ENCODE measurements at regions not wholly inside any gene's neighbourhood (a gene's known extent, or its start where the extent isn't known, plus 50 kb on each side); places are given as distances from the start of the nearest gene placed in this dataset.
"Not testable (repeated sequence)": the region's sequence is repeated elsewhere in the genome, so short reads cannot be mapped to it uniquely, and the experiment has no call there.

DNA sequence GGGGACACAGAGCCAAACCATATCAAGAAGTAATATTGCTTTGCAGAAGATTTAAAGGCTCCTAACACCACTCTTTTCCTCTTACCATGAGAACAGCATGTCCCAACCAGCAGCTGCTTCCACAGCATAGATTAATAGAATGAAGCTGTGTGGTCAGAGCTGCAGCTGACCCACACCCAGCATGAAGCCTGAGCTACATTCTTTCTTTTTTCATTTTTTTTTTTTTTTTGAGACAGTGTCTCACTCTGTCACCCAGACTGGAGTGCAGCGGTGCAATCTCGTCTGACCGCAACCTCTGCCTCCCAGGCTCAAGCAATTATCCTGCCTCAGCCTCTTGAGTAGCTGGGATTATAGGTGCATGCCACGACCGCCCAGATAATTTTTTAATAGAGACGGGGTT, 289.8 kb downstream of the RAD51AP2 start:
- H3K9me3 Mint-ChIP-seq: peaks cover 0 to 15% of the 10 kb centered on the region in 2 donors
- no peak overlapping the region for H3K4me3 Mint-ChIP-seq
- no peak for ATAC-seq
- H3K27me3 Mint-ChIP-seq: no peaks in the 10 kb centered on the region
- DNase-seq: no peak
- H3K27ac Mint-ChIP-seq: no peak overlapping the region
- no peaks in the 10 kb centered on the region for H3K4me1 Mint-ChIP-seq

DNA sequence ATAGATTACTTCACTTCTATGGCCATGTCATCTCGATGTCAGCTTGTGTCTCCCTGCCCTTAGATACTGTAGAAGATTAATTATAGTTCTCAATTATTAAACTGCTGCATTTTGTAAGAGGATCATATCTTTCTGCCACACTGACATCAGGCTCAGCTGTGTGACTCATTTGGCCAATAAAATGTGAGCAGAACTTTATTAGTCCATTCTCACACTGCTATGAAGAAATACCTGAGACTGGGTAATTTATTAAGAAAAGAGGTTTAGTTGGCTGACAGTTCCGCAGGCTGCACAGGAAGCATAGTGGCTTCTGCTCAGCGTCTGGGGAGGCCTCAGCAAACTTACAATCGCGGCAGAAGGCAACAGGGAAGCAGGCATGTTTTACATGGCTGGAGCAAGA, 290.4 kb downstream of the RAD51AP2 start:
- peaks cover 0 to 15% of the 10 kb centered on the region in 2 donors for H3K9me3 Mint-ChIP-seq
- no peak overlapping the region for H3K27ac Mint-ChIP-seq
- no peak overlapping the region for H3K4me3 Mint-ChIP-seq

DNA sequence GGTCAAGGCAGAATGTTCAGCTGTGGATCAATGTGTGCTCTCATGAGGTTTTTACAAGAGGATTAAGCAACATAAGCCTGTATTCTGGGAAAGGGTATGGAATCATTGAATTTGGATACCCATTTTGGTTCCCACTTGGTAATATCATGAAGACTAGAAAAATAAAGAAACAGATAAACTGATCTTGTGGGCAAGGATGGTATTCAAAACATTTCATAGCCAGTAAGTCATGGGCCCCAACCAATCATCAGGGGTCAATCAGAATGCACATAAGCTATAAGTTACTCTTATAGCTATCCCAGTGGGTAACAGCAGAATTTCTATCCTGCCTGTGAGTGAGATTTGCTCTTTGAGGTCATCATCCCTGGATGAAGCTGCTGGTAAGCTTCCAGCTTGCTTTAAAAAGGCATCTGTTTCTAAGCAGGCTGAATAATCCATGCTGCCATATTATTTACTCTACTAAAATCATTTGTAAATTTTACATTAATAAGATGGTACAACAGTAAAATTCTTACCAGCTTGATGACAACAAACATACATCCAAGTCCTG, 291.2 kb downstream of the RAD51AP2 start:
- Mint-ChIP-seq H3K4me3 (no peak overlapping the region), H3K27me3 (no peaks in the 10 kb centered on the region), H3K4me1 (no peaks in the 10 kb centered on the region), H3K27ac (no peak overlapping the region), H3K9me3 (peaks cover 0 to 15% of the 10 kb centered on the region in 2 donors)
- ATAC-seq (no peak), DNase-seq (no peak)

More for the DNA sequence above, 290.4 kb downstream of the RAD51AP2 start:
- no peak for DNase-seq
- no peak for ATAC-seq
- no peaks in the 10 kb centered on the region for H3K4me1 Mint-ChIP-seq
- no peaks in the 10 kb centered on the region for H3K27me3 Mint-ChIP-seq

DNA sequence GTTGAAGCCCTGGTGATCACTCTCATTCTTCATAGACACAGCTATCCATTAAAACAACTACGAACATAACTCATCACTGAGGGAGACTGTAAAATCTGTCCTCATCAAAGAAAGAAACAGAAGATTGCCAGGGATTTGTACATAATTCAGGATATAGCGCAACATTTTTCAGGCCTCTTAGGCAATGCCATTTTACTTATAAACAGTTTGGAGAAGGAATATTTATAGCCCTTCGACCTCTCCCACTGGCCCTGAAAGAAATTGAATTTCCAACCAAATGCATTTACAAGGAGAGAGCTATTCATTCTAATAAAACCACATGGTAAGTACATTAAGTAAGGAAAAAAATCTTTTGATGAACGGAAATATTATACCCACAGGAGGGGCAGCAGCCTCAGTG, 295.0 kb downstream of the RAD51AP2 start:
- H3K27ac Mint-ChIP-seq: no peak overlapping the region
- H3K27me3 Mint-ChIP-seq: no peaks in the 10 kb centered on the region
- peaks cover 0 to 15% of the 10 kb centered on the region in 2 donors for H3K9me3 Mint-ChIP-seq
- no peak for ATAC-seq
- no peaks in the 10 kb centered on the region for H3K4me1 Mint-ChIP-seq
- DNase-seq: no peak
- H3K4me3 Mint-ChIP-seq: no peak overlapping the region

DNA sequence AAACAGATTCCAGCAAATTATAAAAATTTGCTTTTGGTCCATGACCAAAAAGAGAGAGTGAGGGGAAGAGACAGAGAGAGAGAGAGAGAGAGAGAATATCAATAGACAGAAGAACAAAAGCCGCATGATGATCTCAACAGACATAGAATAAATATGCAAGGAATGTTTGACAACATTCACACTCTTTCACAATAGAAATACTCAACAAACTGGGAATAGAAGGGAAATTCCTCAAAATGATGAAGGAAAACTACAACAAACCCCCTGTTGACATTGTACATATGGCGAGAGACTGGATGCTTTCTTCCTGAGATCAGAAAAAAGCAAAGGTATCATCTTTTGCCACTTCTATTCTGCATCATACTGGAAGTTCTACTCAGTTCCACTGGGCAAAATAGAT, 309.7 kb downstream of the RAD51AP2 start:
- DNase-seq (no peak), ATAC-seq (no peak)
- Mint-ChIP-seq H3K4me3 (no peak overlapping the region), H3K4me1 (no peaks in the 10 kb centered on the region), H3K9me3 (peaks cover 4% of the 10 kb centered on the region in 2 donors), H3K27me3 (no peaks in the 10 kb centered on the region), H3K27ac (no peak overlapping the region)

DNA sequence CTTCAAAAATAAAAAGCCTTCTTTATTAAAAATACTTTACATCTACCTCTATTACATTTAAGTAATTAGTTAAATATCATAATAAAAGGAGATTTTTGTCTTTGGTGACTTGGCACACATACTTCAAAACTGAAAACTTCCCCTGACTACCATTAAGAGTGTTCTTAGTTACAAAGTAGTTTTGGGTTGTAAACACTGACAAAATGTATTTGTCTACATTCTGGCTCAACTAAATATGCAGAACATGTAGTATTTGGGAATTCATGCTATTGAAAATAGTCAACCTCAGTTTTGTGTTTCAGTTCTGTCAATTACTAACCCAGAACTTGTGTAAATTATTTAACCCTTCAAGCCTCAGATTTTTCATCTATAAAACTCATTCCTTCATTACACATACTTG, 311.5 kb downstream of the RAD51AP2 start:
- ATAC-seq: no peak

DNA sequence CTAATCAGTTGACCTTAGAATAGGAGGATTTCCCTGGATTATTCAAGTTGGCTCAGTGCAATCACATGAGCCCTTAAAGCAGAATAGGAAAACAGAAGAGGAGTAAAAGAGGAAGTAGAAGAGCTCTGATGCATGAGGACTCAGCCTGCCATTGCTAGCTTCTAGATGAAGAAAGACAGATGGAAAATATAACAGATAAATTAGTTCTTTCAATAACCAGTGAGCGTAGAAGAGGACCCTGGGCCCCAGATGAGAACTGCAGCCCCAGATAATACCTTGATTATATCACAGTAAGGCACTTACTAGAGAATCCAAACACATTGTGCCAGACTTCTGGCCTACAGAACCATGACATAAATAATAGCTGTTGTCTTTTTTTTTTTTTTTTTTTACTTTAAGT, 314.0 kb downstream of the RAD51AP2 start:
- H3K27me3 Mint-ChIP-seq, H3K9me3 Mint-ChIP-seq, H3K4me3 Mint-ChIP-seq, DNase-seq, H3K27ac Mint-ChIP-seq, ATAC-seq, H3K4me1 Mint-ChIP-seq: not testable (repeated sequence)

More for the DNA sequence above, 311.5 kb downstream of the RAD51AP2 start:
- H3K27ac Mint-ChIP-seq: no peak overlapping the region
- no peak for DNase-seq
- peaks cover 0 to 4% of the 10 kb centered on the region in 2 donors for H3K9me3 Mint-ChIP-seq
- H3K4me3 Mint-ChIP-seq: no peak overlapping the region
- H3K27me3 Mint-ChIP-seq: no peaks in the 10 kb centered on the region
- H3K4me1 Mint-ChIP-seq: no peaks in the 10 kb centered on the region

DNA sequence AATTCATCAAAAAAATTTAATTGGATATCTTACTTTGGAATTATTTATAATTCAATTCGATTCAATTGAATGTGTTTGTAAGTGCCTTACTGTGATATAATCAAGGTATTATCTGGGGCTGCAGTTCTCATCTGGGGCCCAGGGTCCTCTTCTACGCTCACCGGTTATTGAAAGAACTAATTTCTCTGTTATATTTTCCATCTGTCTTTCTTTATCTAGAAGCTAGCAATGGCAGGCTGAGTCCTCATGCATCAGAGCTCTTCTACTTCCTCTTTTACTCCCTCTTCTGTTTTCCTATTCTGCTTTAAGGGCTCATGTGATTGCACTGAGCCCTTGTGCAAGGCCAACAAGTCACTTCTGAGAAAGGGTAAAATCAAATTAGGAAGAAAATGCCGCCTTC, 315.6 kb downstream of the RAD51AP2 start:
- H3K27ac Mint-ChIP-seq, H3K4me3 Mint-ChIP-seq, DNase-seq, H3K27me3 Mint-ChIP-seq, ATAC-seq, H3K4me1 Mint-ChIP-seq: not testable (repeated sequence)
- peaks cover 5 to 14% of the 10 kb centered on the region in 2 donors for H3K9me3 Mint-ChIP-seq

DNA sequence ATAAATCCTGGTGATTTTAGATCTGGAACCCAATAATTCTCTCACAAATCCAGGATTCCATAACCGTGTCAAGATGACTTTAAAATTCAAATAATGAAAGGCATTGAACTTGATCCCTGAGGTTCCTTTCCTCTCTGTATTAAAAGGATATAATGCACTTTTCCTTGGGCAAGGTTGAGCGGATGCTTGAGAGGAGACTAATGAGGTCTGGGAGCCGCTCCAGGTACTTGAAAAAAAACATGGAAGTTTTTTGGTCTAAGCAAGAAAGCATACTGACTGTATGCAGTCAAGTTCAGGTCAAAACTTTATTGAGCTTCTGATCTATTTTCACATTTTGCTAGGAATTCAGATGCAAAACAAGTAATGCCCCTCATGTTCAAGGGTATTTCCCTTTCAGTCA, 318.5 kb downstream of the RAD51AP2 start:
- ATAC-seq (no peak), DNase-seq (no peak)
- no peaks in the 10 kb centered on the region for H3K27me3 Mint-ChIP-seq
- no peak overlapping the region for H3K27ac Mint-ChIP-seq
- no peak overlapping the region for H3K4me3 Mint-ChIP-seq
- H3K9me3 Mint-ChIP-seq: peaks cover 11 to 17% of the 10 kb centered on the region in 2 donors
- no peaks in the 10 kb centered on the region for H3K4me1 Mint-ChIP-seq

DNA sequence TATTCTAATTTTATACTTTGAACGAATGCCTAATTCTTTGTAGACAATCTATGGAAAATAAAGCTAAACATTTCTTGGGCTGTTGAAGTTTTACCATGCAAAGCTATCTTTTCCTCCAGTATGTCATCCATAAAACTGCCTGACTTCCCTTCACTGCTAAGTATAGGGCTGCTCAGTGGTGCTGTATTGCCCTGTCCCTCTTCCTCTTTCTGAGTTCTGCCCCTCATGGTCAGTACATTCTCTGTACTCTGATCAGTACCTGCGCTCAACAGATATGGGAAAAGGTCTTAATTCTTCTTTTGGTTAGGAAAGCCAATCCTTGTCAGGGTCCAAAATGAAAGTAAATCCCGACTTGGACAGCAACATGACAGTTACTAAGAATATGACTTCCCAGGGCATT, 321.9 kb downstream of the RAD51AP2 start:
- no peak for DNase-seq
- Mint-ChIP-seq H3K4me3 (no peak overlapping the region), H3K27me3 (no peaks in the 10 kb centered on the region), H3K9me3 (peaks cover 11 to 18% of the 10 kb centered on the region in 2 donors), H3K27ac (no peak overlapping the region), H3K4me1 (no peaks in the 10 kb centered on the region)
- ATAC-seq: no peak

DNA sequence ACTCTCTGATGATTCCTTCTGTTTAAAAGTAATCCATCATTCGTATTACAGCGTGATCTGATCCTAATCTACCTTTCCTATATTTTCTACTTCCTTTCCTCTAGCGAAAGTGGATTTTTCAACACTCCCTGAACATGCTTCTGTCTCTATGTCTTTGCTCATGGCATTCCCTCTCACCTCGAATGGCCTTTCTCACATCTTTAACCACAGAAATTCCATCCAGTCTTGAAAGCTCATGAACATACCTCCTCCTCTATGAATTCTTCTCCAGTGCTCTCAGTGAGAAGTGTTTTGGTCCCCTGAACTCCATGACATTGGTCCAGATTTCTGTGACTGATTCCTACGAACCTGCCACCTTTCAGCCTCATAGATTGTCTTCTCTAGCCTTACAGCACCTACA, 323.2 kb downstream of the RAD51AP2 start:
- peaks cover 11 to 22% of the 10 kb centered on the region in 2 donors for H3K9me3 Mint-ChIP-seq
- no peak overlapping the region for H3K4me3 Mint-ChIP-seq
- no peaks in the 10 kb centered on the region for H3K27me3 Mint-ChIP-seq
- no peak overlapping the region for H3K27ac Mint-ChIP-seq
- DNase-seq (no peak), ATAC-seq (no peak)
- H3K4me1 Mint-ChIP-seq: no peaks in the 10 kb centered on the region

DNA sequence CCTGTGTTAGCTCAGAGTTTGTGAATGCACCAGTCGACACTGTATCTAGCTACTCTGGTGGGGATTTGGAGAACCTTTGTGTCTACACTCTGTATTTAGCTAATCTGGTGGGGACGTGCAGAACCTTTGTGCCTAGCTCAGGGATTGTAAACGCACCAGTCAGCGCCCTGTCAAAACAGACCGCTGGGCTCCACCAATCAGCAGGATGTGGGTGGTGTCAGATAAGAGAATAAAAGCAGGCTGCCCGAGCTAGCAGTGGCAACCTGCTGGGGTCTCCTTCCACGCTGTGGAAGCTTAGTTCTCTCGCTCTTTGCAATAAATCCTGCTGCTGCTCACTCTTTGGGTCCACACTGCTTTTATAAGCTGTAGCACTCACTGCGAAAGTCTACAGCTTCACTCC, 324.2 kb downstream of the RAD51AP2 start:
- Mint-ChIP-seq H3K9me3 (peaks cover 11 to 26% of the 10 kb centered on the region in 2 donors), H3K4me1 (no peaks in the 10 kb centered on the region), H3K27ac (no peak overlapping the region), H3K4me3 (no peak overlapping the region), H3K27me3 (no peaks in the 10 kb centered on the region)
- DNase-seq: no peak
- ATAC-seq: no peak

DNA sequence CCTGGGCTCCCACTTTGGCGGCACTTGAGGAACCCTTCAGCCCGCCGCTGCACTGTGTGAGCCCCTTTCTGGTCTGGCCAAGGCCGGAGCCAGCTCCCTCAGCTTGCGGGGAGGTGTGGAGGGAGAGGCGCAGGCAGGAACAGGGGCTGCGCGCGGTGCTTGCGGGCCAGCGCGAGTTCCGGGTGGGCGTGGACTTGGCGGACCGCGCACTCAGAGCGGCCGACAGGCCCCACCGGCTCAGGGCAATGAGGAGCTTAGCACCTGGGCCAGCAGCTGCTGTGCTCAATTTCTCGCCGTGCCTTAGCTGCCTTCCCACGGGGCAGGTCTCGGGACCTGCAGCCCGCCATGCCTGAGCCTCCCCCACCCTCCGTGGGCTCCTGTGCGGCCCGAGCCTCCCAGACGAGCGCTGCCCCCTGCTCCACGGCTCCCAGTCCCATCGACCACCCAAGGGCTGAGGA, 324.8 kb downstream of the RAD51AP2 start:
- ATAC-seq, H3K4me3 Mint-ChIP-seq, H3K27me3 Mint-ChIP-seq, H3K4me1 Mint-ChIP-seq, DNase-seq, H3K27ac Mint-ChIP-seq: not testable (repeated sequence)
- H3K9me3 Mint-ChIP-seq: peaks cover 9 to 20% of the 10 kb centered on the region in 2 donors

DNA sequence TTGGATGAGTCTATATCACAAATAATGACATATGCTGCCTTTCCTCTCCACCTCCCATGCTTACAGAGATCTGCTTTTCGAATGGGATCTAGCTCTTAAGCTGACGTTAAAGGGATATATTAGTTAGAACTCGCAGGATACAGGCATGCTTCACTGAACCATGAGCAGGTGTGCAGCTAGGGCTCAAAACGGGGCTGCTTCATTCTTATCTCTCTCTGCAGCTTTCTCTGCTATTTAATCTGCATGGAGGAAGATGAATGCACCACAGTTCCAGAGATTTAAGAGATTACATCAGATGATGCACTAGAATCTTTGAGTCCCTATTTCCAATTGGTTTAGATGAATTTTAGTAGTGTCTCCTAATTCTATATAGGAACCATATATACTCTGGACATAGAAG, 327.0 kb downstream of the RAD51AP2 start:
- H3K27me3 Mint-ChIP-seq: no peaks in the 10 kb centered on the region
- no peak for ATAC-seq
- H3K4me1 Mint-ChIP-seq: no peaks in the 10 kb centered on the region
- no peak overlapping the region for H3K27ac Mint-ChIP-seq
- H3K4me3 Mint-ChIP-seq: no peak overlapping the region
- H3K9me3 Mint-ChIP-seq: peaks cover 7 to 17% of the 10 kb centered on the region in 2 donors
- no peak for DNase-seq

DNA sequence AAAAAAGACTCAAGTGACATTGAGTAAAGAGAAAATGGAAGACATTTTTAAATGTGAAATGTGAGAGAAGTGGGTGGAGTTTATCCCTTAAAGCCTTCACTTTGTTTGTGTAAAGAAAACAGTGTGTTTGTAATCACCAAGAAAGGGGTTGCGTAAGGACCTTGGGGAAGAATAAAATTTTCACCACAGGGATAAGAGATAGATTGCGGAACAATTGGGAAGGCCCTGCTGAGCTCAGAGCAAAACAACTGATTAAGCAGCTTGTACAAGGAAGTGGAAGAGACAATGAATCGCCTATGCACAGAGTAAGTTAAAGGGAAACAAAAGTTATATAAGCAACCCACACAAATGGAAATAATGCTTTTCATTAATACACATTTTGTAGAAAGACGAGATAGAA, 327.7 kb downstream of the RAD51AP2 start:
- DNase-seq: no peak
- no peaks in the 10 kb centered on the region for H3K4me1 Mint-ChIP-seq
- peaks cover 7 to 17% of the 10 kb centered on the region in 2 donors for H3K9me3 Mint-ChIP-seq
- no peak overlapping the region for H3K4me3 Mint-ChIP-seq
- no peaks in the 10 kb centered on the region for H3K27me3 Mint-ChIP-seq
- H3K27ac Mint-ChIP-seq: no peak overlapping the region
- no peak for ATAC-seq

DNA sequence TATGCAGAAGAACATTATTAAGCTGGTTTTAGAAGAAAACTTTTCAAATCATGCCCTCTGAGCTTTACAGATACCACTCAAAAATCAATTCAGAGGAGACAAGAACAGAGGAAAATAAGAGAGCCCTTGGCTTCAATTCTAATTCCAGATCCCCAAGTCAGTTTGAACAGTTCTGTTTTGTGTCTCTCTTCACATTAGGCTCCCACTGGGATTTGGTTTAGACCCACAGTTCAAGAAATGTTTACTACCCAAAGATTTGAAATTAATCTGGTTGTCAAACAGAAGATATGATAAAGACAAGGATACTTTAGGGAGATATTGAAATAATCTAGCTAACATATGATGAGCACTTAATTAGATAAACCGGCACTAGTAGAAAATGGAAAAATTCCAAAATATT, 329.5 kb downstream of the RAD51AP2 start:
- ATAC-seq: no peak
- Mint-ChIP-seq H3K4me1 (no peaks in the 10 kb centered on the region), H3K4me3 (no peak overlapping the region)

DNA sequence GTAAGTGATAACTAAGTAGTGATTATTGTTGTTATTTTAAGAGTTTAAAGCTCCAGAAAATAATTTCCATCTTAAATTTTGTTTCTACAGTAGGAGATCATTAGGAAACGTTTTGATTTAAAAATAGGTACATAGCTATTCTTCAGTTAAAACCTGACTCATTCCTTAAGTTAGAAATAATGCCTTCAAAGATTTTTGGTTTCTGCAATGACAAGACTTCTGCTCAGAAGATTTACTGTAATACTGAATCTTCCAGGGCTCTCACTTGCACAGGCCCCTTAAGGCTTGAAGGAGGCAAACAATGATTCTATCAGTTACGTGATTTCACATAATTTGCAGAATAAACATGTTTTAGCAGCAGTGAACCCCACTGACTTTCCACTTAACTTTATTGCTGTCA, 333.7 kb downstream of the RAD51AP2 start:
- Mint-ChIP-seq H3K9me3 (peaks cover 0 to 5% of the 10 kb centered on the region in 2 donors), H3K4me1 (no peaks in the 10 kb centered on the region), H3K4me3 (no peak overlapping the region), H3K27ac (no peak overlapping the region), H3K27me3 (no peaks in the 10 kb centered on the region)
- DNase-seq (no peak), ATAC-seq (no peak)

More for the DNA sequence above, 329.5 kb downstream of the RAD51AP2 start:
- Mint-ChIP-seq H3K9me3 (peaks cover 0 to 9% of the 10 kb centered on the region in 2 donors), H3K27ac (no peak overlapping the region), H3K27me3 (no peaks in the 10 kb centered on the region)
- DNase-seq: no peak
